HUDEP-2 (cell line): ENCODE measurements at regions not wholly inside any gene's neighbourhood (a gene's known extent, or its start where the extent isn't known, plus 50 kb on each side); places are given as distances from the start of the nearest gene placed in this dataset.

Source experiments
- DNase-seq, 76 experiments: peaks; one replicate each; lab custom pipeline; 2025; ENCODE audit not compliant: unreplicated experiment in 76 of 76; lab: John Stamatoyannopoulos, UW

DNA sequence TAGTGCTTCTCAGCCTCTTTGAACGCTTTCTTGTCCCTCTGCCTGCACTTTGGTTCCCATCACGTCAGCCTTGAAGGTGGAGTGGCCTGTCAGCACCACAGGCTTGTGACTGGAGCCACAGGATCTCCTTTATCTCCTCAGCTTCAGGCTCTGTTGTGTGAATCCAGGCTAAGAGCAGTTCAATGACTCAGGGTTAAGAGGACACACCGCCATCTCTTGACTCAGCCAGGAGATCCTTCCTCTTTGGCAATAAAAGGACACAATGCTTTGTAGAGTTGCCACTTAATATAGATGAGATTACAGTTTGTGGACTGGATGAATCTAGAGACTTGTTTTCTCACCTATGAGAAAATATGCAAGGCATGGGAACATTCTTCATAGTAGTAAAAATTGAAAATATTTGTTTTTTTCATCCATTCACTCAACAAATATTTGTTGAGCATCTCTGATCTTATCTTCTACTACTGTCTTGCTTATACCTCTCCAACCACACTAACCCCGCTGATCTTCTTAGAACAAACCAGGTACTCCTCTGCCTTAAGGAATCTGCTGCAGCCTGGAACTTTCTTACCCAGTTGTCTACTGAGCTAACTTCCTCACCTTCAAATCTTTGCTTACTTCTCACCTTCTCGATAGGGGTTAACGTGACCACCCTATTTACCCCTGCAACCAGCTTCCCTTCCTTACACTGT is 62.3 kb downstream of the UCHL1 start:
- peak in 1 of 76 experiments; percentile 5 for DNase-seq

DNA sequence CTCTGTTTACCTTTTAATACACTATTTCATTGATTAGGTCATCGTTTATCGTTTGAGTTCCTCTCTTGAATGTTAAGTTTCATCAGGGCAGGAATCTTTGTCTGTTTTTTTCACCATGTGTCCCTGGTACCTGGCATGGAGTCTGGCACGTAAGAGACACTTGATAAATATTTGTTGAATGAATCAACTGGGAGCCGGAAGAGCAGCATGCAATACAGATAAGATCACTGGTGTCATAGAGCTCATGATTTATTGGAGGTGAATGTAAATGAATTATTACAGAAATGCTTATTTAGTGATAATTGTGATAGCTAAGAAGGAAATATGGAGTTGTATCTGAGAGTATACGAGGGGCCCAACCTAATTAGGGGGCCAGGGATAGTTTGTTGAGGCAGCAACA is 62.8 kb downstream of the UCHL1 start:
- DNase-seq: no peak

DNA sequence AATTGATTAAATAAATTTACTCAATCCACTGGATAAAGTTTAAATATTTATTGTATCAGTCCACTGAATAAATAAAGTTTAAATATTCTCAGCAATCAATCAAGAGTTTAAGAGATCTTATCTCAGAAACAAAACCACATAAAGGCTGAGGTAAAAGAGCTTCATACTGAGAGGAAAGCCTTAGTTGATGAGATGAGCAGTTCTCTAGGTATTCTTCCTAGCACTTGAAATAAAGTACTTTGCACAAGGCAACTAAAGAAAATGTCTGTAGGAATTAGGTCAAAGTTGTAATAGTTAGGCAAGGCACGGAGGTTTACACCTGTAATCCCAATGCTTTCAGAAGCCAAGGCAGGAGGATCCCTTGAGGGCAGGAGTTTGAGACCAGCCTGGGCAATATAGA is 63.5 kb downstream of the UCHL1 start:
- DNase-seq: no peak

DNA sequence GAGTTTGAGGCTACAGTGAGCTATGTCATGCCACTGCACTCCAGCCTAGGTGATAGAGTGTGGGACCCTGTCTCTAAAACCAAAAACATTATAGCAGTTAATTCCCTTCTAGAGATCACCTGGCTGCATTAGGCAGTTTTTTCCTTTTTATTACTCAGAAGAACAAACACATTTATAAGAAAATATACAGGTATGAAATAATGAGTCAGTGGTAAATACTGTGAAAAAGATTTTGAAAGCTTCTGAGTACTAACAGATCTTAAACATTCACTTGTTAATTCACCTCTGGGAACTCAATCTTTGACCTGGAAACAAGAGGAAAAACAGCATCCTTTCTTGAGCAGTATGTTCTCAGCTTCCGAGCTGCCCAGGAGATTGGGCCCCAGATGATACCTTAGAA is 64.1 kb downstream of the UCHL1 start:
- DNase-seq: no peak

DNA sequence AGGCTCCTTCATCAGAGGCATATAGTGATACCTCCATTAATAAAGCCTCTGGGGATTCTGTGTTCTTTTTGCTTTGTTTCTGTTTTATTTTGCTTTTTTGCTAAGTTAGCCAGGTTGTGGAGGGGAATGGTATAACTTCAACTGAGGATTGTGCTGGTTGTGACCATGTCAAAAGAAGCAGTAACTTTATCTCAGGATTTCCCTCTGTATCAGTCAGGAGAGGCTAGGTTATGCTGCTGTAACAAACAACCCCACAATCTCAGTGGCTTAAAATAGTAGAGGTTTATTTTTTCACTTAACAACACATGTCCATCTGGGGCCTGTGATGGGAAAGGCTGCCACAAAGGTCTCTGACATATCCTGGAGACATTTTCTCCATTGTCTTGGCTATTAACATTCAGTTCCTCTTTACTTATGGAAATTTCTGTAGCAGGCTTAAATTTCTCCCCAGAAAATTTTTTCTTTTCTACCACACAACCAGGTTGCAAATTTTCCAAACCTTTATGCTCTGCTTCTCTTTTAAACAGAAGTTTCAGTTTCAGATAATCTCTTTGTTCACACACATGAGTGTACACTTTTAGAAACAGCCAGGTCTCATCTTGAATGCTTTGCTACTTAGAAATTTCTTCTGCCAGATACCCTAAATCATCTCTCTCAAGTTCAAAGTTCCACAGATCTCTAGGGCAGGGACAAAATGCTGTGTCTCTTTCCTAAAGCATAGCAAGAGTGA is 64.7 kb downstream of the UCHL1 start:
- DNase-seq: no peak

DNA sequence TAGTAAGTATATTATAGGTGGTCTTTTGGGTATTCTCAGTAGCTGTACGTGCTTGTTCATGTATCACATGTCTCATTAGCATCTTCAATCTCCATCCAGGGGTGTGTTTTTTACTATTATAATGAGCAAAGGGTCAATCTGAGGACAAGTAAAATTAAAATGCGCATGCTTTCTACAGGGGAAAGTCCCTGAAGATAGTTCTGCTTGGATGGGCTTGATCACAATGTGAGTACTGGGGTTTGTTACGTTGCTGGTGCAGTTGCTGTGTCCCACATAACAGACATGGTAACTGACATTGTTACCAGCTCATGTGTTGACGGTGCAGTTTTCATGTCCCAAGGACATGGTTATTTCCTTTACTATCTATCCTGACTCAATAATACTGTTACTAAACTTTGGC is 65.9 kb downstream of the UCHL1 start:
- DNase-seq: no peak

DNA sequence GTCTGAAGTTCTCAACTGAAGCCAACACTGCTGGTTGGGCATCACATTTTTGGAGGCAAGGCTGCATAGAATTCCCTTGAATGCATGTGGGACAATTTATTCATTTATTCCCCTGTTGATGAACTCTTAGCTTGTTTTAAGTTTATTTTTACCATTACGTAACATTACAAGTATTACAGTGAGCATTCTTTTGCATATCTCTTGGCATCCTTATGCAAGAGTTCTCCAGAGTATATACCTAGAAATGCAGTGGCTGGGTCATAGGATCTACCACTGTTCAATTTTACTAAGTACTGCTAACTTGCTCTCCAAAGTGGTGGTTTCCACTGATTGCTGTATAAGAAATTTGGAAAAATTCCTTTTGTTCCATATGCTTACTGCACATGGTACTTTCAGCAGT is 66.5 kb downstream of the UCHL1 start:
- no peak for DNase-seq

DNA sequence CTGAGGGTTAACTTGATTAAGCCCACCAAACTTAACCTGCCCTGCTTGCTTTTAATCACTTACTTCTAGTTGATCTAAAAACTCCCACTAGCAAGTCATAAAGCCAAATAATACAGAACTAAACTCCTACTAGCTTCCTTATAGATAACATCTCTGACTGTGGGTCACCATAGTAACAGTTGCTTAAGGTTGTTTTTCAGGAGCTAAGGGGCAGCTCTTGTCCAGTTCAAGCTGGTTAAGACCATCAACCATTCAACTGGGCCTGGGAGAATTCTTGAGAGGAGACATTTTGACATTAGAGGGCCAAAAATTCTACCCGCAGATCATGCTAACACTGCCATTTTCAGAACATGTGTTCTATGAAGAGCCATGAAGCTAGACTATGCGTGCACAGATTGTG is 67.0 kb downstream of the UCHL1 start:
- no peak for DNase-seq

DNA sequence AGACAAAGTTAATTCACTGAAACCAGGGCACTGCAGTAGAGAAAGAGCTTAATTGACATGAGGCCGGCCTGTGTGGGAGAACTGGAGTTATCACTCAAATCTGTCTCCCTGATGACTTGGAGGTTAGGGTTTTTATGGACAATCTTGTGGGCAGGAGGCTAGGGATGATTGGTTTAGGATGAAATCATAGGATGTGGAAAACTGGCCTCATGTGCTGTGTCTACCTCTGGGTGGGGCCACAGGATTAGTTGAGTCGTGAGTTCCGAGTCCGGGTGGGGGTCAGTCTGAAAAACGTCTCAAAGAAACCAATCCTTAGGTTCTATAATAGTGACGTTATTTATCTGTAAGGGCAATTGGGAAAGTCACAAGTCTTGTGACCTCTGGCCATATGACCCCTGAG is 68.1 kb downstream of the UCHL1 start:
- DNase-seq: no peak

DNA sequence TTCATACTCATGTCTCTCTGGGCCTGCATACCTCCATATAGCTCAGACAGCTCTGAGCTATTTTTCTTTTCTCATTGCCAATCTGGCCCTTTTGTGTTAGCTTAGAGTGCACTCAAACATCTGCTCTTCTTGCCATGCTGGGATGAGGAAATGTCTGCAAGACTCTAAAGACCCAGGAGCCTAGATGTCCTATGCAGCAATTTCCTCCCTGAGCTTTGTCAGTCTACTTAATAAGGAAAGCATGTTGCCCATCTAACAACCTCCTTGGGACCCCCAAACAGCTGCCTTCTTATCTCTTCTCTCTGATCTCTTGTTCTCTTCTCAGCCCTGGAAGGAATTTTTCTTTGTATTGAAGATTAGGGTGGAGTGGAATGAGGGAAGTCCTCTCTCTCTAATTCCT is 69.2 kb downstream of the UCHL1 start:
- no peak for DNase-seq

DNA sequence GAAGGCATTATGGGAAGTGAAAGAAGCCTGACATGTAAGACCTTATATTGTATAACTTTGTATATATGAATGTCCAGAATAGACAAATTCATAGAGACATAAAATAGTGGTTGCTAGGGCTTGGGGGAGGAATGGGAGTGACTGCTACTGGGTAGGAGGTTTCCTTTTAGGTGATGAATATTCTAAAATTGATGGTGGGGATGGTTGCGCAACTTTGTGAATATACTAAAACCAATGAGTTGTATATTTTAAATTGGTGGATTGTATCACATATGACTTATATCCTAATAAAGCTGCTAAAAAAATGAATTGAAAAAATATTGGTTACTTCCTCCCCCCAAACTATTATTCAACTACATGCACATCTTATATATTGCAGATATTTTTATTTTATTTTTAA is 70.0 kb downstream of the UCHL1 start:
- no peak for DNase-seq

DNA sequence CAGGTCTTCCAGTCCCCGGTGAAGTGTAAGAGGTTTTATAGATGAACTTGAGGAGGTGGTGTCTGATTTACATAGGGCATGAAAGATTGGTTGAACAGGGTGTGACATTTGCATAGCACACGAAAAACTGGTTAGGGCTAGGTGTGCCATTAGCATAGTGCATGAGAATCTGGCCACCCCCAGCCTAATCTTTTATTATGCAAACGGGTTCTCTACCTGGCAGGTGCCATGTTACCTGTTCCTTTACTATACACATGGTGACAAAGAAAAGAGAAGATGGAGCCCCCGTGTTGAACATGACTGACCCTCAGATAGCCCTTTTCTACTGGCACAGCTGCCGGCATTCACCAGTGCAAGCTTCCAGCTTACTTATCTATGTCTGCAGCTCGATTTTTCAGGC is 71.0 kb downstream of the UCHL1 start:
- no peak for DNase-seq

DNA sequence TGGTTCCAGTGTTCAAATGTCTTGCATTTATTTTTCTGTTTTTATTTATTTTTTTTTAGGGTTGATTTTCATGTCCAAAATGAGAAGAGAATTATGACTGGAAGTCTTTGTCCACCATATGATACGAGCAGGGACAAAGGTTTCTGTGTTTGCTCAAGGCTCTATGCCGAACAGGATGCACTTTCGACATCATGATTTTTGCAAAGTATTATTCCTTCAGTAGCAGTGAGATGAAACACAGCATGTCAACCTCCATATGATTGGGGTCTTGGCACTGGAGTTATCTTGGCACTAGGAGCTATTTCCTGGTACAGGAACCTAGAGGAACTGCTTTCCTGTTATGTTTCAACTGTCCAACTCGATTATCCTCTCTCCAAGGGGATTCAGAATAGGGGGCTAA is 72.6 kb downstream of the UCHL1 start:
- no peak for DNase-seq

DNA sequence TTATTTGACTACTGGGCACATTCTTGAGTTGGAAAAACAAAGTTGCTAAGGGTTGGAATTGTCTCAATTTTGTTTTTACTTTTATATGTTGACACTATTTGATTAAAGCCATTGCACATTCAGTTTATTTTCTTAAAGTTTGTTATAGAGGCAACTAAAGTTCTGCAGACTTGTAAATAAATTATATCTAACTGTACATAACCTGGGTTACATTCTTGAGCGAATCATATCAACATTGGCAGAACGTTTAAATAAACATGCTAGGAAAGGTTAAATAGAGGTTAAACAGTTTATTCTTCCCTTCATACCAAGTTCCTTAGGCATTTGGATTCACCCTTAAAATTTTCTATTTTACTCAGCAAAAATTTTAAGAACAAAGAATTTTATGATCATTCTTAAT is 74.5 kb downstream of the UCHL1 start:
- DNase-seq: no peak

DNA sequence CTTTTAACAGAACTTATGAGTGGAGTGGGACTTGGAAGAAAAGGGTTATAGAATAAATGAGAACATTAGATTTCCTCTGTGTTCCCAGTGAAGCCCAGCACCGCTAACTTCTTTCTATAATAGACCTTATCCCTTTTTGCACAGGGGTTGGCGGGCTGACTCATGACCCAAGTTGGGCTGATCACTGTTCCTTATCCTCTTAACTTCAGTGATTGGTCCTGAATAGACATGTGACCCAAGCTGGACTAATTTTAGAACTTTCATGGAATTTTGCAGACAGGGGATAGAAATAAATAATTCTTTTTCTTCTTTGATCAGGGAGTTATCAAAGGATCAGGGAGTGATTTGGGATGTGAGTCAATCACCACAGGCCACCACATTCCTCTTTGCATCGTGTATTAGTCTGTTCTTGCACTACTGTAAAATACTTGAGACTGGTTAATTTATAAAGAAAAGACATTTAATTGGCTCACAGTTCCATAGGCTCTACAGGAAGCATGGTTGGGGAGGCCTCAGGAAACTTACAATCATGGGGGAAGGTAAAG is 75.9 kb downstream of the UCHL1 start:
- DNase-seq: peak in 1 of 76 experiments; percentile 1

DNA sequence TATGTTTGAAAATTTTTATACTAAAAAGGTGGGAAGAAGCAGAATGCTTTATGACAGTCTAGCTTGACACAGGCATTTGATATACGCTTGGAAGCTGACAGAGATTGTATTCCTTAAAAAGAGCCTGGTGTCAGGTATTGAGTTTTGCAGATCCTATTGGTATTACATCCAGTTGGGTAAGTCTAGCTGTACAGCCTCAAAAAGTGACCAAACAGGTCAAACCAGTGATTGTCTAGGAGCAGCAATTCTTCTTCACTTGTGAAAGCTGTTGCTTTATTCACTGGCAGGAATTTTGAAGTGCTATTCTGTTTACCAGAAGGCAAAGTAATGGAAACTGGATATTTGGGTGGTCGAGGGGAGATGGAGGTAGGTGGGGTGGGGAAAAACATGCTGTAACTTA is 77.5 kb downstream of the UCHL1 start:
- DNase-seq: no peak

DNA sequence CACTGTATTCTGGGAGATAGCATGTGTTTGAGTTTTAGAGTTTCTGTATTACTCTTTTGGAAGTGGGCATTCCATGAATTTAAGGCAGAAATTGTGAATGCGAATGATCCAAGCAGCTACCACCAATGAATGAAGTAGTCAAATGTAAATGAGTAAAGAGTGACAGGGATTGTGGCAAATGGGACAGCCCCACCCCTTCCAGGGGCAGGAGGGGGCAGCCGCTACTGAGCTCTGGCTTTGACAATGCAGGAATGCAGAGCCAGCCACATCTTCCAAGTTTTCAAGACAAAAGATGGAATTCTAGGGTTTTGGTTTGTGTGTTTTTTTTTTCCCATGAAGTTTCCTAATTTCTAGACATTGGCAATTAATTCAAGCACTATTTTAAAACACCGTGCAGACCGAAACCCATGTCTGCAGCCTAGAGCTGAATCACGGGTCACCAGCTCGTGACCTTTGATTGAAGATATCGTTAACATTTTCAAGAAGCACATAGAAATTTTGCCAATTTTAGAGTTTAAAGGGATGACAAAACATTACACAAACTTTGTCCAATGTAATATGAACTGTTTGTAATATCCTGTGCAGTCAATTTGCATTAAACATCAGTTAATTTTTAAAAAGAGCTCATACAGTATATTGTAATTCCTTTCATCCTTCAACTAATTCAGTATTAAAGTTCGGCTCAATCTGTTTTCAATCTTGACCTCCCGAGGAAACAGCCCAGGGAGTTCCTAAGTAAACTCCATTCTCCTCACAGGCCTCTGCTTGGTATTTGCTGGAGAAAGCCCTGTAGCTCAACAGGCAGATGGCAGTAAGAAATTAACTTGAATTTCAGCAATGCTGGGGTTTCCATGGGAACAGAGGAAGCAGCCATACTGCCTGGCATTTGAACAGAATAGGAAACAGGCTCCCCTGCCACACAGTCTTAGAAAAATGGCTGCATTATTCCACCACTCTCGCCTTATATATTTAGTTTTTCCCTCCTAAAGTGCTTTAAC is 83.4 kb downstream of the UCHL1 start:
- DNase-seq: no peak

DNA sequence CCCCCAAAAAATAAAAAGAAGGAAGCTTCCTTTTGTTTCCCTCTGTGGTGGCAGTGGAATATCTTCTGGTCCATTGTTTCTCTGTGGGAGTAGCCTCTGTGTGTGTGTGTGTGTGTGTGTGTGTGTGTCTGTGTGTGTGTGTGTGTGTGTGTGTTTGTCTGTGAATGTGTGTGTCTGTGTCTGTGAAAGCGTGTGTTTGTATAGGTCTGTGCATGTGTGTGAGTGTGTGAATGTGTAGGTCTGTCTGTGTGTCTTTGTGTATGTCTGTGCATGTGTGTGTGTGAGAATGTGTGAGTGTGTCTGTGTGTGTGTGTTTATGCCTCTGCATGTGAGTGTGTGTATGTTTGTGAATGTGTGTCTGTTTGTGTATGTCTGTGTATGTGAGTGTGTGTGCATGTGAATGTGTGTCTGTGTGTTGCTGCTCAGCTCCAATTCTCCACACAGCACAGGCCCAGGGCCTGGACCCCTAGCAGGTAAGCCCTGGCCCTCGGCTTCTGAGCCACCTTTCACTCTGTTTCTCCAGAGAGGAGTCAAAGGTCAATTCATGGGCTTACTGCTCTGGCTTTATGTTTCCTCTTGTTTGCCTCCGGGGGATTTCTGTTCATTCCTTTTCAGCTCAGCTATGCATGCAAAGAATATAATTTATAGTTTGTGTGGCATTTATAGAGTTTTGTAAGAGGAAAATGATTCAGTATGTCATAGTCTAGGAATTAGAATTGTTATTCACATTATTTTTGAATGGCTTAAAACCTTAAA is 89.8 kb downstream of the UCHL1 start:
- no peak for DNase-seq

DNA sequence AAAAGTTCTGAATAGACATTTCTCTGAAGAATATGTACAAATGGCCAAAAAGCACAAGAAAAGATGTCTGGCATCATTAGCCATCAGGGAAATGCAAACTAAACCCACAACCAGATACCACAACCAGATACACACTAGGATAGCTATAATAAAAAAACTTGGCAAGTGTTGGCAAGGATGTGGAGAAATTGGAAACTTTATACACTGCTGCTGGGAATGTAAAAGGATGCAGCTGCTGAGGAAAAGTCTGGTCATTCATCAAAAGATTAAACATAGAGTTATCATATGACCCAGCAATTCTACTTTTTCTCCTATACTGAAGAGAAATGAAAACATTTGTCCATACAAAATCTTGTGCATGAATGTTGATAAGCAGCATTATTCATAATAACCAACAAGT is 92.3 kb downstream of the UCHL1 start:
- no peak for DNase-seq

DNA sequence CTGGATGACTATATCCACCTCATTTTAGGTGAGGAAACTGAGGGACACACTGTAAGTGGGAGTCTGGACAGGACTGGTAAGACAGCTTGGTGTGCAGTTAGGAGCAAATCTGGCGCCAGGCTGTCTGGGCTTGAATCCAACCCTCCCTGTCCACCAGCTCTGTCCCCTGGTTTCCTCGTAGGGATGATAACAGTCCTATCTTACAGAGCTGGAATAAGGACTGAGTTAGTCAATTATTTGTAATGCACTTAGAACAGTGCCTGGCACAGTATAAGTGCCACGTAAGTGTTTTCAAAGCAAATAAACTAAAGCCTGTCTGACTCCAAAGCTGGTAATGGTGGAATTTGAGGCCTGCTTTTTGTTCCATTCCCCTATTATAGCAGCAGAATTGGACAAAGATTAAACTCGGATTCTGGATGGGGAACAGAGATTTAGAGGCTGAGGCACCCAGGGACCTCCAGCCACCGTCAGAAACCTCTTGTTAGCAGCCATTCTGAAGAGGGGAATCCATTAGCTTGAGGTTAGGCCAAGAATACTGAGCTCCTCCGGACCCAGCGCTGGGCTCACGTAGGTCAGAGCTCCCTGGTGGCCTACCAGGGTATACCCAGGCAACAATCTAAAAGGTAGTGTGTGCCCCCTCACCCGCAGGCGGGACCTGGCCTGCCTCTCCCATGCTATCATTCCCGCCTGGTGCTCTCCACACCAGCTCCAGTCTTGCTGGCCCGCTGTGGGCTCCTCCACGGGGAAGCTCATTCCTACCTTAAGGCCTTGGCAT is 102.1 kb downstream of the UCHL1 start:
- DNase-seq: no peak
